Spleen (tissue), 11 donors: ENCODE measurements at regions not wholly inside any gene's neighbourhood (a gene's known extent, or its start where the extent isn't known, plus 50 kb on each side); places are given as distances from the start of the nearest gene placed in this dataset.

Experiments
- DNase-seq: peaks from one replicate; pipeline ENCODE4 v3.0.0-alpha.2; 2020
- H3K27ac ChIP-seq, 8 donors: fragments of 200-600 bp; sonication (generic) in 7 of 8; 1 replicate in 4 of 8; 2 replicates in 4 of 8; pipeline versions ENCODE4 v1.5.0 to v1.8.0; 2016 to 2021; ENCODE audit warnings: inconsistent platforms in 4 of 8, mild to moderate bottlenecking in 4 of 8, moderate library complexity in 1 of 8
- H3K27me3 ChIP-seq, 7 donors: fragments of 200-600 bp; sonication (generic) in 6 of 7; replicated peaks in 1 of 7; 1 replicate in 4 of 7; 2 replicates in 3 of 7; pipeline versions ENCODE4 v1.5.0 to v1.8.0; 2016 to 2021; ENCODE audit warnings: inconsistent platforms in 3 of 7, mild to moderate bottlenecking in 1 of 7
- H3K36me3 ChIP-seq, 6 donors: fragments of 200-600 bp; sonication (generic) in 5 of 6; 1 replicate in 4 of 6; 2 replicates in 2 of 6; pipeline versions ENCODE4 v1.5.0 to v1.8.0; 2016 to 2021; ENCODE audit warnings: inconsistent platforms in 2 of 6
- H3K4me1 ChIP-seq, 6 donors: fragments of 200-600 bp; sonication (generic) in 5 of 6; 1 replicate in 3 of 6; 2 replicates in 3 of 6; pipeline versions ENCODE4 v1.5.0 to v1.8.0; 2016 to 2021; ENCODE audit warnings: inconsistent platforms in 3 of 6
- H3K4me3 ChIP-seq, 8 donors: fragments of 200-600 bp; sonication (generic) in 7 of 8; 1 replicate in 4 of 8; 2 replicates in 4 of 8; pipeline versions ENCODE4 v1.5.0 to v1.8.0; 2016 to 2021; ENCODE audit warnings: inconsistent platforms in 4 of 8, mild to moderate bottlenecking in 4 of 8, moderate library complexity in 2 of 8
- H3K9me3 ChIP-seq, 8 donors: fragments of 200-600 bp; sonication (generic) in 7 of 8; 1 replicate in 4 of 8; 2 replicates in 4 of 8; pipeline versions ENCODE4 v1.5.0 to v1.8.0; 2016 to 2021; ENCODE audit warnings: inconsistent platforms in 4 of 8
- POLR2A ChIP-seq, 3 donors: fragments of 450-650 bp; IDR thresholded peaks; one replicate each; pipeline ENCODE4 v1.5.1; 2017; ENCODE audit warnings: antibody characterized with exemption in 3 of 3, mild to moderate bottlenecking in 1 of 3
- POLR2AphosphoS5 ChIP-seq, 3 donors: sonication (generic); formaldehyde crosslinking; IDR thresholded peaks; one replicate each; pipeline ENCODE4 v1.5.1; 2017; ENCODE audit warnings: antibody characterized with exemption in 3 of 3
- WGBS, 5 donors: extraction: QIAGEN DNeasy Blood & Tissue Kit in 3 of 5; methylation state at CpG; one replicate each; pipeline versions ENCODE4 v1.1.5 to v1.1.7; 2013 to 2018; 5-methylcytosine and 5-hydroxymethylcytosine counted together
- intact Hi-C: fragments of 100-400 bp; cut with DNase I; formaldehyde crosslinking; loops from one replicate; pipeline ENCODE4 v1.15.0; 2023; ENCODE audit warnings: low total_unique reads
- TF ChIP-seq, protein P1 (sequence below), 11 experiments: fragments of 200-600 bp in 7 of 11; fragments of 450-650 bp in 4 of 11; sonication (generic) in 4 of 11; IDR thresholded peaks in 8 of 11; conservative IDR thresholded peaks in 3 of 11; 1 replicate in 7 of 11; 2 replicates in 4 of 11; pipeline versions ENCODE4 v1.4.0 to v1.8.0; 2016 to 2021; ENCODE audit warnings: antibody characterized with exemption in 11 of 11, inconsistent platforms in 4 of 11, mild to moderate bottlenecking in 1 of 11
- donor health status: healthy with polysubstance abuse.
- donor health status: DM: no; HTN: no; CAD: no; lungs with moderate emphysema.
- donor health status: DM: no; HTN: no; CAD: no.
- donor health status: Bipolar disorder and iron deficiency.
- donor health status: healthy.
- donor health status: DM: no; HTN: no; CAD: no.
- donor health status: DM: yes; HTN: yes; CAD: no.

DNA sequence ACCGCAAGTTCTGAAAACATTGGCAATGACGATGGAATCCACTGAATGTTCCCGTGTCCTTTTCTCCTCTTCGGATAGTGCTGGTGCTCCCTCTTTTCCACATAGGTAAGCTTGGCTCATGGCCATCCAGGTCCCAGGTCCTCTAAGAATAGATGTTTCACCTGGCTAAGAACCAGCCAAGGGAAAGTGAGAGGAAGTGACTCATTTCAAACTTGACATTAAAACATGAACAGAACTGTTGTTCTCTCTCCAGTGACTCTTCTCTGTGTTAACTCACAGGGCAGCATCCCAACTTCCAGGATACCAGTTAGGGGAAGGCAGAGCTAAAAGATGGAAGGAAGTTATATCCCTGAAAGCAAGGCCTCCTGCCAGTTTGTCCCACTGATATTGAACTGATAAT, 493.8 kb upstream of the CHRM3 start:
- intact Hi-C loops = no loop called here
- TF ChIP-seq POLR2AphosphoS5 (IDR thresholded peaks at IDR 0.05) (no peak), POLR2A (IDR thresholded peaks at IDR 0.05) (no peak)
- TF ChIP-seq, protein P1, sequence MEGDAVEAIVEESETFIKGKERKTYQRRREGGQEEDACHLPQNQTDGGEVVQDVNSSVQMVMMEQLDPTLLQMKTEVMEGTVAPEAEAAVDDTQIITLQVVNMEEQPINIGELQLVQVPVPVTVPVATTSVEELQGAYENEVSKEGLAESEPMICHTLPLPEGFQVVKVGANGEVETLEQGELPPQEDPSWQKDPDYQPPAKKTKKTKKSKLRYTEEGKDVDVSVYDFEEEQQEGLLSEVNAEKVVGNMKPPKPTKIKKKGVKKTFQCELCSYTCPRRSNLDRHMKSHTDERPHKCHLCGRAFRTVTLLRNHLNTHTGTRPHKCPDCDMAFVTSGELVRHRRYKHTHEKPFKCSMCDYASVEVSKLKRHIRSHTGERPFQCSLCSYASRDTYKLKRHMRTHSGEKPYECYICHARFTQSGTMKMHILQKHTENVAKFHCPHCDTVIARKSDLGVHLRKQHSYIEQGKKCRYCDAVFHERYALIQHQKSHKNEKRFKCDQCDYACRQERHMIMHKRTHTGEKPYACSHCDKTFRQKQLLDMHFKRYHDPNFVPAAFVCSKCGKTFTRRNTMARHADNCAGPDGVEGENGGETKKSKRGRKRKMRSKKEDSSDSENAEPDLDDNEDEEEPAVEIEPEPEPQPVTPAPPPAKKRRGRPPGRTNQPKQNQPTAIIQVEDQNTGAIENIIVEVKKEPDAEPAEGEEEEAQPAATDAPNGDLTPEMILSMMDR (IDR thresholded peaks at IDR 0.05 in 8 of 11, conservative IDR thresholded peaks at IDR 0.05 in 3 of 11) = no peak
- WGBS, 5 donors = 64 to 85% (median 78%) methylated on average over 4 of the region's 4 CpGs

DNA sequence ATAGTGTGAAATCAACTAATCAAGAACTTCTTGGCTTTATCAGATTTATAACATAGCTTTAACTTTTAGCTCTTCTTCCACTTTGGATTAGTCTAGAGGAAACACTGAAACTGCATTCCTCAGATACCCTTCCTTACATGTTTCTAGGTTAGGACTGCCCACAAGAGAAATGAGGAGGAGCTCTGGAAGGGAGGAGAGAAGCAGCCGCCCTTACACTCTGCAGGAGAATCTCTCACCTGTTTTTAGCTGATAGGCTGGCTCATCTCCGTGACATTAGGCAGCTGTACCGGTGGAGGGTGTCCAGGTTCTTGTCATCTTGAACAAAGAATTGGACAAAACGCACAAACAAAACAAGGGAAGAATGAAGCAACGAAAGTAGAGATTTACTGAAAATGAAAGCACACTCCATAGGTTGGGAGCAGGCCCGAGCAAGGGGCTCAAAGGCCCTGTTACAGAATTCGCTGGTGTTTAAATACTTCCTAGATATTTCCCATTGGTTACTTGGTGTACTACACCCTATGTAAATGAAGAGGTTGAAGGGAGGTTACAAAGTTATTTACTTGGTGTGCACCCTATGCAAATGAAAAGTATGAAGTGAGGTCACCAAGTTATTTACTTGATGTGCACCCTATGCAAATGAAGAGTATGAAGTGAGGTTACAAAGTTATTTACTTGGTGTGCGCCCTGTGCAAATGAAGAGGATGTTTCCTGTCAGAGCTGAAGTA, 524.9 kb upstream of the CHRM3 start:
- Histone ChIP-seq H3K27me3 (no peaks in the 10 kb centered on the region), H3K4me1 (no peaks in the 10 kb centered on the region), H3K27ac (no peak overlapping the region), H3K4me3 (no peak overlapping the region), H3K9me3 (peaks cover 0 to 17% (median 1%) of the 10 kb centered on the region in 8 donors), H3K36me3 (no peaks in the 10 kb centered on the region)
- no peak for DNase-seq
- intact Hi-C loops = no loop called here
- WGBS, 5 donors = 73 to 91% (median 79%) methylated on average over 8 of the region's 8 CpGs
- no peak for TF ChIP-seq POLR2AphosphoS5 (IDR thresholded peaks at IDR 0.05)
- TF ChIP-seq, protein P1 (IDR thresholded peaks at IDR 0.05 in 8 of 11, conservative IDR thresholded peaks at IDR 0.05 in 3 of 11) = no peak

More for the DNA sequence above, 493.8 kb upstream of the CHRM3 start:
- H3K27me3 ChIP-seq = no peaks in the 10 kb centered on the region
- peaks cover 0 to 3% (median 0%) of the 10 kb centered on the region in 8 donors for H3K9me3 ChIP-seq
- H3K36me3 ChIP-seq = no peaks in the 10 kb centered on the region
- H3K4me3 ChIP-seq = no peak overlapping the region
- no peaks in the 10 kb centered on the region for H3K4me1 ChIP-seq
- DNase-seq = no peak
- no peak overlapping the region for H3K27ac ChIP-seq

DNA sequence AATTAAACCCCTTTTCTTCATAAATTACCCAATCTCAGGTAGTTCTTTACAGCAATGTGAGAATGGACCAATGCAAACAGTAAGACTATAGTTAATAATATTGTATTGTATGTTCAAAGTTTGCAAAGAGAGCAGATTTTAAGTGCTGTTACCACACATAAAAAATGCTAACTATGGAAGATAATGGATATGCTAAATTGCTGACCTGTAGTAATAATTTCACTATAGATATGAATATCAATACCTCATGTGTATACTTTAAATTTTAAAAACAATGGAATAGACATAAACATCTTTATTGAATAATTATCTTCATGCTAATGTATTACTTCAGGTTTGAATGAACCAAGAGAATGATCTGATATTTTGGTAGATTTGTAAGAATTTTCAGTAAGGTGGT, 552.4 kb upstream of the CHRM3 start:
- intact Hi-C loops = no loop called here
- Histone ChIP-seq H3K9me3 (peaks cover 0 to 41% (median 36%) of the 10 kb centered on the region in 8 donors), H3K27me3 (no peaks in the 10 kb centered on the region), H3K4me1 (no peaks in the 10 kb centered on the region), H3K27ac (no peak overlapping the region), H3K36me3 (no peaks in the 10 kb centered on the region), H3K4me3 (no peak overlapping the region)
- no peak for TF ChIP-seq POLR2A (IDR thresholded peaks at IDR 0.05)
- no peak for TF ChIP-seq POLR2AphosphoS5 (IDR thresholded peaks at IDR 0.05)
- TF ChIP-seq, protein P1 (IDR thresholded peaks at IDR 0.05 in 8 of 11, conservative IDR thresholded peaks at IDR 0.05 in 3 of 11) = no peak
- no peak for DNase-seq

DNA sequence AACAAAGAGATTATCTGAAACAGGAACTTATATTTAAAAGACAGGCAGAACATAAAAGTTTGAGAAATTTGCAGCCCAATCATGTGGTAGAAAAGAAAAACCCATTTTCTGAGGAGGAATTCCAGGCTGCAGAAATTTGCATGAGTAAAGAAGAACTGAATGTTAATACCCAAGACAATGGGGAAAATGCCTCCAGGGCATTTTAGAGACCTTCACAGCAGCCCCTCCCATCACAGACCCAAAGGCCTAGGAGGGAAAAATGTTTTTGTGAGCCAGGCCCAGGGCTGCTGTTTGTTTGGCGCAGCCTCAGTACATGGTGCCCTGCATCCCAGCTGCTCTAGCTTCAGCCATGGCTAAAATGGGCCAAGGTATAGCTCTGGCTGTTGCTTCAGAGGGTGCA, 554.3 kb upstream of the CHRM3 start:
- TF ChIP-seq, protein P1 (IDR thresholded peaks at IDR 0.05 in 8 of 11, conservative IDR thresholded peaks at IDR 0.05 in 3 of 11) = no peak
- TF ChIP-seq POLR2AphosphoS5 (IDR thresholded peaks at IDR 0.05) (no peak), POLR2A (IDR thresholded peaks at IDR 0.05) (no peak)

More for the DNA sequence above, 554.3 kb upstream of the CHRM3 start:
- no peak overlapping the region for H3K27ac ChIP-seq
- no peak overlapping the region for H3K4me3 ChIP-seq
- intact Hi-C loops = no loop called here
- H3K9me3 ChIP-seq = peaks cover 0 to 54% (median 40%) of the 10 kb centered on the region in 8 donors
- no peaks in the 10 kb centered on the region for H3K27me3 ChIP-seq
- no peaks in the 10 kb centered on the region for H3K36me3 ChIP-seq
- DNase-seq = no peak
- H3K4me1 ChIP-seq = no peaks in the 10 kb centered on the region
- WGBS, 5 donors = 85 to 100% (median 95%) methylated on average over 1 of the region's 1 CpG
